Osteocyte (in vitro differentiated cells): ENCODE measurements at regions not wholly inside any gene's neighbourhood (a gene's known extent, or its start where the extent isn't known, plus 50 kb on each side); places are given as distances from the start of the nearest gene placed in this dataset.
A peak's percentile ranks its signal among the peaks of the same experiment; 100 is the strongest.
"Not testable (repeated sequence)": the region's sequence is repeated elsewhere in the genome, so short reads cannot be mapped to it uniquely, and the experiment has no call there.

Source experiments
- DNase-seq: peaks from one replicate; pipeline ENCODE4 v3.0.0; 2021; ENCODE audit warnings: mixed read lengths; ENCODE audit not compliant: unreplicated experiment; ENCODE audit errors: extremely low spot score
- H3K27ac Mint-ChIP-seq: one replicate; pipeline ENCODE4 v1.8.0; 2021; ENCODE audit warnings: mild to moderate bottlenecking, mixed read lengths; ENCODE audit not compliant: unreplicated experiment
- H3K27me3 Mint-ChIP-seq: one replicate; pipeline ENCODE4 v1.8.0; 2021; ENCODE audit warnings: mixed read lengths; ENCODE audit not compliant: unreplicated experiment
- H3K36me3 Mint-ChIP-seq: one replicate; pipeline ENCODE4 v1.8.0; 2021; ENCODE audit warnings: mixed read lengths; ENCODE audit not compliant: unreplicated experiment
- H3K4me1 Mint-ChIP-seq: one replicate; pipeline ENCODE4 v1.8.0; 2021; ENCODE audit warnings: mixed read lengths; ENCODE audit not compliant: unreplicated experiment
- H3K4me3 Mint-ChIP-seq: one replicate; pipeline ENCODE4 v1.8.0; 2021; ENCODE audit warnings: mild to moderate bottlenecking, moderate library complexity, mixed read lengths; ENCODE audit not compliant: unreplicated experiment
- H3K9me3 Mint-ChIP-seq: one replicate; pipeline ENCODE4 v1.8.0; 2021; ENCODE audit warnings: mixed read lengths; ENCODE audit not compliant: unreplicated experiment
- CTCF ChIP-seq: fragments of 200-600 bp; sonication (generic); IDR thresholded peaks from 2 replicates; pipeline ENCODE4 v1.5.0; 2021; ENCODE audit warnings: antibody characterized with exemption, mild to moderate bottlenecking, moderate library complexity

GRCh38 chr1:30216602-30217001 lies 506.8 kb downstream of the MATN1 start:
- Mint-ChIP-seq H3K36me3 (no peaks in the 10 kb centered on the region), H3K9me3 (no peaks in the 10 kb centered on the region), H3K27me3 (no peaks in the 10 kb centered on the region), H3K27ac (no peak overlapping the region), H3K4me1 (no peaks in the 10 kb centered on the region), H3K4me3 (no peak overlapping the region)
- no peak for TF ChIP-seq CTCF
- no peak for DNase-seq

GRCh38 chr1:30213936-30214335 lies 509.4 kb downstream of the MATN1 start:
- no peak for TF ChIP-seq CTCF
- Mint-ChIP-seq H3K4me3 (no peak overlapping the region), H3K27me3 (no peaks in the 10 kb centered on the region), H3K36me3 (no peaks in the 10 kb centered on the region), H3K9me3 (no peaks in the 10 kb centered on the region), H3K4me1 (no peaks in the 10 kb centered on the region), H3K27ac (no peak overlapping the region)
- DNase-seq: no peak

- not testable (repeated sequence) for H3K36me3 Mint-ChIP-seq, H3K4me1 Mint-ChIP-seq, H3K9me3 Mint-ChIP-seq, H3K27ac Mint-ChIP-seq, H3K4me3 Mint-ChIP-seq, H3K27me3 Mint-ChIP-seq, DNase-seq
Observed at GRCh38 chr1:30207962-30208361, 515.4 kb downstream of the MATN1 start.

GRCh38 chr1:30206631-30207030 lies 516.8 kb downstream of the MATN1 start:
- DNase-seq, H3K4me1 Mint-ChIP-seq, H3K27me3 Mint-ChIP-seq, H3K27ac Mint-ChIP-seq, H3K4me3 Mint-ChIP-seq, H3K36me3 Mint-ChIP-seq, H3K9me3 Mint-ChIP-seq: not testable (repeated sequence)

GRCh38 chr1:30204916-30205315 lies 518.5 kb downstream of the MATN1 start:
- not testable (repeated sequence) for H3K27ac Mint-ChIP-seq, H3K36me3 Mint-ChIP-seq, H3K27me3 Mint-ChIP-seq, DNase-seq, H3K4me1 Mint-ChIP-seq, H3K4me3 Mint-ChIP-seq
- peaks cover 10% of the 10 kb centered on the region for H3K9me3 Mint-ChIP-seq

GRCh38 chr1:30201015-30201414 lies 522.4 kb downstream of the MATN1 start:
- no peak overlapping the region for H3K27ac Mint-ChIP-seq
- H3K4me3 Mint-ChIP-seq: no peak overlapping the region
- H3K27me3 Mint-ChIP-seq: no peaks in the 10 kb centered on the region
- H3K9me3 Mint-ChIP-seq: peaks cover 10% of the 10 kb centered on the region
- DNase-seq: no peak
- TF ChIP-seq CTCF: no peak
- H3K4me1 Mint-ChIP-seq: no peaks in the 10 kb centered on the region
- H3K36me3 Mint-ChIP-seq: no peaks in the 10 kb centered on the region

GRCh38 chr1:30200161-30200560 lies 523.2 kb downstream of the MATN1 start:
- DNase-seq: peak; percentile 56
- H3K9me3 Mint-ChIP-seq: peaks cover 10% of the 10 kb centered on the region
- no peaks in the 10 kb centered on the region for H3K27me3 Mint-ChIP-seq
- H3K36me3 Mint-ChIP-seq: no peaks in the 10 kb centered on the region
- TF ChIP-seq CTCF: no peak
- H3K4me1 Mint-ChIP-seq: no peaks in the 10 kb centered on the region
- H3K27ac Mint-ChIP-seq: no peak overlapping the region
- H3K4me3 Mint-ChIP-seq: no peak overlapping the region
